Renal cortex interstitium (tissue), 11 donors: ENCODE measurements at regions not wholly inside any gene's neighbourhood (a gene's known extent, or its start where the extent isn't known, plus 50 kb on each side); places are given as distances from the start of the nearest gene placed in this dataset.
A peak's percentile ranks its signal among the peaks of the same experiment; 100 is the strongest.

Experiments used
- DNase-seq, 11 donors: peaks; one replicate each; pipeline ENCODE4 v3.0.0-alpha.2; 2013; ENCODE audit warnings: low read depth in 9 of 11, low spot score in 4 of 11; ENCODE audit errors: extremely low read depth in 1 of 11

DNA sequence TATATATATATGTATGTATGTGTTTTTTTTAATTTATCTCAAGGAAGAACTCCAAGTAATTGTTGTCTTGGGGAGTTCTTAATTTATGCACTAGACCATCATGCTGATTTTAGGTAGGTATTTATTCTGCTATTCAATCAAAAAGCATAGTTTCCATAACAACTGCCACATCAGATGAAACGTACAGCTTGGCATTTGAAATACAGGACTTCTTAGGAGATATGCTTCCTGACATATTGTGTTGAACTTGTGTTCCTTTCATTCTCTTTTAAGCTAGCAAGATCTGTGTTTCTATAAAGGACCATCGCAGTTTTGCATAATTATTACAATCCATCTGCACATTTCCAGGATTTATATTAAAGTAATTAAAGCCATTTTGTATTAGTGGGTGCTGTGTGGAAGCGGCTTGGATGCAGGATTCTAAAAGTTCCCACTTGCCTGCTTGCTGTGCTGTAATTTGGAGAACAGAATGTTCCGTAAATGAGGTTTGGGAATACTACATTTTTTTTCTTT, 343.5 kb upstream of the FANCL start:
- DNase-seq: no peak

DNA sequence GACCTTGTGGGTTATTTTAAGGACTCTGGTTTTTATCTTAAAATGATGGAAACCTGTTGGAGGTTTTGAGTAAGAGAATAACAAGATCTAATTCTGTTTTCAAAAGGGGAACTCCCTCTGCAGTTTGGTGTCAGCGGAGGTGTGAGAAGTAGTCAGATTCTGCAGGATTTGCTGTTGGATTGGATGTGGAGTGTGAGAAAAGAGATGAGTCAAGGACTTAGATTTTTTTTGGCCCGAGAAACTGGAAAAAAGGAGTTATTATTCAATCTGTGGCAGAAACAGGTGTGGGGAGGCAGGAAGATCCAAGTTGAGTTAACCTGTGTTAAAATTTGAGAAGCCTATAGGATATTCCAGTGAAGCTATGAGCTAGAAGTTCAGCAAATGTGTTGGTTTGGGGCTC, 337.2 kb upstream of the FANCL start:
- no peak for DNase-seq

DNA sequence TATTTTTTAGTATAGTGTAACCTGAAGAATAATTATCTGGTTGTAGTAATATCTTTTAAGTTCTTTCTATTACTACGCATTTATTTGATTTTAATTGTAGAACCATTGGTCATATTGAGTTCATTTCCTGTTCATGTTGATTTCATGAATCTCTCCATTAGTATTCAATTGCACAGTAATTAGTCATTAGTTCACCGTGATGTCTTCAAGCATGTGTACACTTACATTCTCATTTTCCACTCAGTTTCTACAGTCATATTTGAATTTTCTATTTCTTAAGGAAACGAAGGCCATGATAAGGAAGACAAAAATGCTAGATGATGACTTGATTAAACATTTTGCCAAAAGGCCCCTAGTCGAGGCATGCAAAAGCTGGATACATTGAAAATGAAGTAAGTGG, 333.7 kb upstream of the FANCL start:
- no peak for DNase-seq

DNA sequence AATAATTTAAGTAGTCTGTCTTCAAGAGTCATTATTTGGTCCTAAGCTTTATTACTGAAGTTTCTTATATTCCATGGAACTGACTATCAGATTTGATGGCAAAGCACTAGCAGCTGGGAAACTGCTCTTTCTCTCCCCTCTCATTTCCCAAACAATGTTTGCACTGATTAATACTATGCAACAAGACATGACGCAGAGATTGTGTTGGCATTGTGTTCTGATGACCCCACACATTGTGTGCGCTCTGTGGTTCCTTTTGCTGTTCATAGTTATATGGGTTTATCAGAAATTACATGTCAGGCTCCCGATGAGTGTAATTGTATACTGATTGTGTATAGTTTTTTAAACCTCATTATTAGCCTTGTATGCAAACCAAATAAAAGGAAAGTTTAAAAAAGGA, 331.6 kb upstream of the FANCL start:
- no peak for DNase-seq

DNA sequence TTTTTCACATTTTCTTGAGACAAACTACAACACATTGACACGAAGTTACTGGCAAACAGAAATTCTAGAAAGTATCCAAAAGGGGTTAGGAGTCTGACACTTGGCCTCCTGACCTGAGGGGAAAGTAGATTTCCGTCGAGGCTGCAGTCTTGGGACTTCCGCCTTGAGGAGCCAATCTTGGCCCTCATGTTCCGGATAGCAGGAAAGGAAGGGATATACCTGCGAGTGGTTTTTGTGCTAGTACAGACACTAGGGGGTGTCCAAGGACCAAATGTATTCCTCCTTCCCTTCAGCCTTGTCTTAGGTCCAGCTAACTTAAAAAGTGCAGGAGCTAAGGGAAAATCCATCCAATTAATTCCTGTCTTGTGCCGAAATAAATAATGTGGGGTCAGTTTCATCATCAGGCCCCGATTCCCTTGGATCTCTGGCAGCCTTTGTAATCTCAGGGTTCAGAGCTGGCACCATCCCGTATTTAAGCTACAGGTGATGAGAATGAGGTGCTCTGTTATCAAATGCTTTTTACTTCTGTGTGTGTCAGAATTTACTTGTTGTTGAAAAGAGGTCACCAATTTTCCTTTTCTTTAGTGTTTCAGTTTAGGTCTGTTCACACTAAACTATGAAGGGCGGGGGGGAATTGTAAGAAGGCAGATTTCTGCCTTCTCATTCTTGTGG, 330.2 kb upstream of the FANCL start:
- DNase-seq: peak; percentile 22 to 65 (median 45)

DNA sequence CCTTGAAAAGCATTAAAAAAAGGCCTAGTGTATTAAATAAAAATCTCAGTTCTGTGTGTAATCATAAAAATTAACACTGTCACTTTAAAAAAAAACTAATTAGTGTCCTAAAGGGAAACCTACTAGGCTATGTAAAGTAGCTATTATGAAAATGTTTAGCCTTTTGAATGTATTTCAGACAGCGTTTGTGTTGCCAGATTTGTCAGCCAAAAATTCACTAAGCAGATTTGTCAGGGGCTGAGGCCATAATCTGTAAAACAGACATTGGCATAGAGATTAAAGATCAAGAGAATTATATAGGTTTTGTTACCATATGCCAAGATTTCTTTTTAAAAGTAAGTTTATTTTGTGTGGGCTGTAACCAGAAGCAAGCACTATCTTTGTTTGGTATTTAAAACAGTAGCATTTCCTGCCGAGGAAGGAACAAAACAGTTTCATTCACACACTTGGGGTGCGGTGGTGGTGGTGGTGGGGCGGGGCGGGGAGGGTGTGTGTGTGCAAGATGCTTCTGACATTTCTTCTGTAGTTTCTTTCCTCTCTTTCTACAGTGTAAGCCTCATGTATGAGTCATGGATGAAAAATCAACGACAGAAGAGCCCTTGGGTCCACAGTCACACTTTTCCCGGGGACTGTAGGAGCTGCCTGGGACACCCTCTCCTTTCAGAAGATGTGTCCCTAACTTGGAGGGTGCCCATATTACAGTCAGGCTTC, 328.5 kb upstream of the FANCL start:
- no peak for DNase-seq

DNA sequence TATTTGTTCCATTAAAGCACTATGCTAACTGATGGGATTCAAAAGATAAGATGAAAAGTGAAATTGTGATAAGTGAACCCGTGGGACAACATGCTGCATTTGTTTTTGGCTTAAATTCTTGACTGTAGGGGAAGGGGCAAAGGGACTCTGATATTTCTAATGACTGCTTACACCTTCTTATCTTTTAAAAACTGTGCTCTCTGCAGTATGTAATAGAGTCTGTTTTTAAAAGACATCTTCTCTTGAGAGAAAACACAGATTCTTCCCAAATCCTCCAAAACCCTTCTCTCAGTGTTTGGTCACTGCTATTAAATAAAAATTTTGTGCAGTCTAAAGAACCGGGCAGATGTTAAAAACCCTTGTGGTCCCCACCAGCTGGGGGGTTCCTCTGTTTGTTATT, 327.8 kb upstream of the FANCL start:
- DNase-seq: no peak

DNA sequence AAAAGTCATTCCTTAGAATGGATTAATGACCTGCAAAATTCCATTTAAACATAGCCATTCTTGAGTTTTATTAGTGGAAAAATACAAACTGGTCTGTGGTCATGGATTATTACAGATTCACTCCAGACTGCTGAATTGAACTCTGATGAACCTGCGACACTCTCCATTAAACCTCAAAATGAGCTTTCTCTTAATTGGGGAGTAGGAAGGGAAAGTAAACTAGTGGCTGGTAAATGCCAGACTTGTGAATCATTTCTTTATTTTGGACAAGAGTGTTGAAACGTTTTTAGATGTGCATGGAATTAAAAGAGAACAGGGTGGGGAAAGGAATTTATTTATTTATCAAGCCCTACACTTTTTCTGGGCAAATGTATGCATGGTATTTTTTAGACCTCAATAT, 321.2 kb upstream of the FANCL start:
- DNase-seq: no peak

DNA sequence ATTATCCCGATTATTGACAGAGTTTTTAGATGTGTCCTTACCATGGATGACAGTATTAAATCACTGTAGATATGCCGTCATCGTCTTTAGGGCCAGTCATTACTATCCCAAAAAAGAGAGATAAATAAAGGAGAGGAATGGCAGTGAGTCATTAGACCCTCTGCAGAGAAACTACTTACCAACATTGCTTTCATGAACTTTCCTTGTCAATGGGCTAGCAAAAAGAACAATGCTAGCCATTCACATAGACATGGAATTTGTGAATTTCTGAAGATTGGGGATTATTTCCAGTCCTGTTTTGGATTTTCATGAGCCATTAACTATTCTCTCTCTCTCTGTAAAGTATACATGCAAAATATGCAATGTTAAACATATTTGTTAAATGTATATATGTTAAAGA, 319.4 kb upstream of the FANCL start:
- DNase-seq: no peak

DNA sequence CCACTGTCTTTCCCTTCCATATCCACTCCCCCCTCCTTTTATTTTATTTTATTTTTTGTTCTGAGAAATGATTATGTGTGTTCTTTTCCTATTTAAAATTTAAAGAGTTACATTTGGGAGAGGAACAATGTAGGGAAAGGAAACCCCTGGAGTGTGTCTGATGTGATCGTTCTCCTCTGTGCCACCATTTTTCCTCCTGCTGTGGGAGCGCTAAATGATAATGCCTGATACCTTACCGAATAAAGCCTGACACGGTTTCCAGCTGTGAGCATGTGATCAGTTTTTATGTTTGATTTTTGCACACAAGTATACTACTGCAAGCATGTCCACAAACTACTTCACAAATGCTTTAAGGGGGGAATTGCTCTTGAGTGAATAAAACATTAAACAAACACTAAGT, 317.8 kb upstream of the FANCL start:
- DNase-seq: no peak

DNA sequence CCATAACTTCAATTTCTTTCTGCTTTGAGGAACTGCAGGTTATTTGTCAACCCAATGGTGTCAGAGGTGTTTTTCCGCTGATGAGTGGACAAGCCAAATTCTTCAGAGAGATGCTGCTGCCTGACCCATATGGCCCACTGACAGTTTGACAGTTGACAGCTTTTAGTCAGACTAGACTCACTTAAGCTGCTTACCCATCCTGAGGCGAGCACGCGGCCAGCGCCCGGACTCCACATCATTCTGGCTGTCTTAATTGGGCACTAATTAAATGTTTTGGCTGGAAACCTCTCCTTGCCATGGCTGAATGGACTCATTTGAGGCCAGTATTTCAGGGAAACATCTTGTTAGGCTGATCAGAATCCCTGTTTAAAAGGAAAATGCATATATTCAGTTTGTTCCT, 316.1 kb upstream of the FANCL start:
- no peak for DNase-seq

DNA sequence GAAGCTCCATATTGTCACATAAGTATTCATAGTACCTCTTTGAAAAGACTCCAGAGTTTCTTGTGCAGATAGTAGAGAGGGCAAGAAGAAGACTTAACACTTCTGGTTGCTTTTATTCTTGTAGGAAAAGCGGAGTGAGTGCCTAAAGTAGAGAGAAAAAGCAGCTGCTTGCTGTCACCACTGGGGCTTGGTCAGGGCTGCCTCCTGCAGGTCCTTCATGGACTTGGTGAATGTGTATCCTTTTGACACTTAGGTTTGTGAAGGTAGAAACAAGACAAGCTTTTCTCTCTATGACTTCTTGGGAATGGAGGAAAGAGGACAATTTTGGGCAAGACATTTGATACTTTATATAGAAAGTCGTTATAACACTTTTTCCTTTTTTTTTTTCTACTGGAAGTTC, 312.8 kb upstream of the FANCL start:
- no peak for DNase-seq

DNA sequence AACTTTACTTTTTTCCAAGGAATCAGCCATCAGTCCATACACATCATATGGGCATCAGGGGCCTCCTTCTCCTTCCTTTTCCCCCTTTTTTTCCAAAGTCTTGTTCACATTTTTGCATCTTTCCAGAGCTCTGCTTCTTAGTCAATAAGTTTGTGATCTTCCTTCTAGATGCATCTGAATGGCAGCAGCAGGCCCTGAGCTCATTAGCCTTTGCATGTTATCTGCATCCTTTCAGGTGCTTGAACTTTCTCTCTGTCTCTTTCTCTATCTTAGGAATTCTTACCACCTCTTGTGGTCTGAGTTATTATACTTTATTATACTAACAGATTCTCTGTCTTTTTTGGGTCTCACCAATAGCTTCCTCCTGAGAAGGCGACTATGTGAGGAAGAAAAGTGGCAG, 312.4 kb upstream of the FANCL start:
- no peak for DNase-seq

DNA sequence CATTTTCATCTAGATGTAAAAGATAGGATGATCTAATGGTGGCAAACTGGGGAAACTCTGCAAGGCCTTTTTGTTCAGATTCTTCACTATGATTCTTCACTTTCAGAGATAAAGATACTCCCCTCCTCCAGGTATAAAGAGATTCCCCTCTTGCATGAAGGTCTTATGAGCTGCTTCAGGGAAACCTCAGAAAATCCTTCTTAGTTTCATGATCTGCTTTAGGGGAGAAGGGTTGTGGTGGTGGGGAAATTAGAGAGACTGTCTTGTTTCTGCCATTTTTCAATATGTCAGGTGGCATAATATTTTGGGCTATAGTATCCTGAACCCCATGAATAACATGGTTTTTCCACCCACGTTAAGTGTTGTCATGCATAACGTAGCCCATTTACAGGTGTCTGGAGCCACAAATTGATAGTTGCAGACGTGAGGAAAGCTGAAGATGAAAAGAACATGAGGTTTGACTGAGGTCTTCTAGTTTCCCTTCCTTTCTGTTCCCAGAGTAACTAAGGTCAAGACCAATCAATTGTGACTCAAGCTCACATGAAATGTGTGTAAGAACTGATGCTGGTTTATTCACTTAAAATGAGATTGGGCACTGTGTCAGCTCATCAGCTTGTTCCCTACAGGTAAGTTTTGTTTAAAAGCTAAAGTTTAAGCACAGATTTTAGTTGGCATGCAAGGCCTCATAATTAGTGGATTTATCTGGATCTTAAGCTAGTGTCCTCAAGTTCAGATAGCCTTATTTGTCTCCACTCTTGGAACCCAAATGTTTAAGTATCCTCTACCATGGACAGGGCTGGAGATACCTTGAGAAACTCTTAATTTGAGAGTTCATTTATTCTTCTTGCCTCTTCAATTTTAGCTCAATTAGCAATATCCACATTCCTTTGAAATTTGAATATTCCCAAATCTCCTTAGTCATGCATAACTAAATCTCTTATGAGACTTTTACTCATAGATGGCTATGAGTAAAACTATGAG, 304.5 kb upstream of the FANCL start:
- DNase-seq: no peak

DNA sequence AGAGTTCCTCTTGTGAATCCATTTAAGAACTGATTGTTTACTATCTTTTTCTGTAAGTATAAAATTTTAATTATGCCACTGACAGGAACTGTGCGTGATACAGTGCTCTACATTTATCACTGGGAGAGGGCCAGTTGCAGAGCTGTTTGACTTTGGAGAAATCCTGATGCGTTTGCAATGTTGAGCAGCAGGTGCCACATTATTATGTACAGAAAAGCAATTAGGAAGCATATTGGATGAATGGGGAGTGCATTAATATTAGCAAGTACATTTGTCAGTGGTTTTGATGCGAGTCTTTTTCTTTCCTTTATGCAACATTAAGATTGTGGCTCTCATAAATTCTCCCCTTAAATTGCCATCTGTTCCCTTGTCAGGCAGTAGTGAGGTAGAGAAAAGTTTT, 302.3 kb upstream of the FANCL start:
- no peak for DNase-seq

DNA sequence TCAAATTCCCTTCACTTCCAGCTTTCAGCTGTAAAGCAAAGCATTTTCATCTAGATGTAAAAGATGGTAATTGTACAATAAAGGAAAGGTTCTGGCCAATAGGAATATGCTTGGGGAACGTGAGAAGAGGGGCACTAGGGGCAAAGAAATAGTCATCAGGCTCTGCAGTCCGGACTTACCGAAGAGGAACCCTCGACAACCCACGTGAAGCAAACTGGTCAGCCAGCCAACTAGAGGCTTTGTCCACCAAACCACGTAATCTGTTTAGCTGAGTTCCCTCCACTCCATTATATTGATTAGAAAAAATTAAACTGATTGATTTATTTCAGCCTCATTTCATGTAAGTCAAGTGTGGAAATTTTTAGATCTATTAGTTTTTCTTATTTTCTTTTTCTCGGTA, 300.4 kb upstream of the FANCL start:
- DNase-seq: no peak

DNA sequence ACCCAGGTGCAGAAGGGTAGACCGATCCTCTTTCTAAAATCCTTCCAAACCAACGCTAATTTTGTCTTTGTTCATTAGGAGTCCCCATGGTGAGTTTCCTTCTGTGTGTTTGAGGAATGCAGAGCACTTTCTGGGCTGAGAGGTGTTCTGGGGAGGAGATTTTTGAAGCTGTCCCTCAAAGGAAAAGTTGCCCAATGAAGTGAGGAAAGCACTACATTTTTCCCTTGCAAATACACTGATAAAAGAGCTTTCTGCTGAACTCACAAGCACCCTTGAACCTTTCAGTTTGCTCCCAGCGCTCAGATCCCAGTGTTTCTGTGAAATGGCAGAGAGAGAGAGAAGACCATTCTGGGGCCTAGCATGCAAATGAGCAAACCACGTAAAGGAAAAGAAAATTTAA, 299.6 kb upstream of the FANCL start:
- no peak for DNase-seq

DNA sequence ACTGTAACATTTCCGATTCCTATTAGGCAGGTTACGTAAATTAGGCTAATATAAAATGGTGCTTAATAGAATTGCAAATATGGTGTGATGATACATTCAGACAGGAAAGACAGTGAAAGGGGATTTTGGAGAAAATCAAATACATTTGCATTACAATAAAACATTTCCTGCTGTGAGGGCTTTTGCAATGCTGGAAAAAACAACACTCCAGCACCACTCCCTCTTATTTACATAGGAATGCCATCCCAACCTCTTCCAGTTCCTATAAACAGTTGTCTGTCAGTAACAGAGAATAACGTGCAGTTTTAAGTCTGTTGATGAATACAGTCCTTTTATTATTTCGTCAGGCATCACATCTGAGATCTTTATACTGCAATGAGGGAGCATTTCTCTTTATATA, 298.8 kb upstream of the FANCL start:
- DNase-seq: no peak

DNA sequence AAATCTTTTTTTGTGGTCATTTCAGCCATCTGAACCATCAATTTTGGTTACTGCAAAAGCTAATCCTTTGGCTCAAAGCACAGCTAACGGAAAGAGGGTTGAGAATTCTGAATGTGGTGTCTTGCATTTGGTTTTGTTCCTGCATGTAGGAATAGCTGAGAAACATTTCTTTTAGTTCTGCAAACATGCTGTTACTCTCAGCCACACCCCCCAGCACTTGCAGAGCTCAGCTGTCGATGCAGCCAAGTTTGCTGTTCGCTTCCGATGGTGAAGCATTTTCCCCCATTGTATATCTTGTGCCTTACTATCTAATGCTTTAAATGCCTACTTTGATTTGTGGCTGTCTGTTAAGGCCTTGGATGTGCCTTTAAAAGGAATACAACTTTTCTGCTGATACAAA, 294.9 kb upstream of the FANCL start:
- DNase-seq: no peak

DNA sequence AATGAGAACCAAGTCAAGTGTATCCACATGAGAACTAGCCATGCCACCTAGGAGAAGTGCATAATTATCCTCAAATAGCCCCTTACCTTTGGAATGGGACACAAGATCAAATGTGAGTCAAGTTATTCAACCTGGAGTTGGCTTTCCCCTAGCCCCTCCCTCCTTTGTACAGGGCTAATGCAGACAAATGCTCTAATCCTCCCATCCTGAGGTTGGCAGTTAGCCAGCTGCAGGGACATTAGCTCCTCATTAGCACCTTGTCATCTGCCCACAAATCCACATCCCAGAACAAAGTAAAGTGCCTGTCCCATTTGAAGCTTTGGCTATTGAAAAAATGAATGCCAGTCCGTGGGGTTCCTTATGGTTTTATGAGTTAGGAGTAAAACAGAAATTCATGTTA, 294.1 kb upstream of the FANCL start:
- DNase-seq: no peak
